ENCODE measurements at regions not wholly inside any gene's neighbourhood (a gene's known extent, or its start where the extent isn't known, plus 50 kb on each side); places are given as distances from the start of the nearest gene placed in this dataset.

- no peak overlapping the region for H2AFZ ChIP-seq (ENCODE audit: low read depth, low read length)
- ChIA-PET POLR2A (no interaction called here), CTCF (ENCODE audit: low intra/inter-chr PET ratio) (no interaction called here)
- no TSS peak for BruUV-seq (replicated peaks)
- H3K9me1 ChIP-seq (ENCODE audit: control insufficient read depth, insufficient read depth, low read length) = no peaks in the 10 kb centered on the region
- ATAC-seq (no peak), FAIRE-seq (no peak), DNase-seq (ENCODE audit: extremely low read depth in 1 of 4, low spot score in 3 of 4) (no peak)
- TF ChIP-seq SOX6 (IDR thresholded peaks at IDR 0.05) (no peak), ZNF24 (IDR thresholded peaks at IDR 0.05) (no peak), ZFP91 (CRISPR knock-in tag; IDR thresholded peaks at IDR 0.05) (no peak), KHSRP (IDR thresholded peaks at IDR 0.05) (no peak), PHF20 (IDR thresholded peaks at IDR 0.05; ENCODE audit: partially characterized antibody) (no peak), CCNT2 (IDR thresholded peaks at IDR 0.05; ENCODE audit: borderline replicate concordance, extremely low read depth, insufficient read length, low read depth, low read length) (no peak)
- TF ChIP-seq, protein P1, sequence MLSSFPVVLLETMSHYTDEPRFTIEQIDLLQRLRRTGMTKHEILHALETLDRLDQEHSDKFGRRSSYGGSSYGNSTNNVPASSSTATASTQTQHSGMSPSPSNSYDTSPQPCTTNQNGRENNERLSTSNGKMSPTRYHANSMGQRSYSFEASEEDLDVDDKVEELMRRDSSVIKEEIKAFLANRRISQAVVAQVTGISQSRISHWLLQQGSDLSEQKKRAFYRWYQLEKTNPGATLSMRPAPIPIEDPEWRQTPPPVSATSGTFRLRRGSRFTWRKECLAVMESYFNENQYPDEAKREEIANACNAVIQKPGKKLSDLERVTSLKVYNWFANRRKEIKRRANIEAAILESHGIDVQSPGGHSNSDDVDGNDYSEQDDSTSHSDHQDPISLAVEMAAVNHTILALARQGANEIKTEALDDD (IDR thresholded peaks at IDR 0.05) = no peak
- H3K79me2 ChIP-seq (ENCODE audit: control insufficient read depth, insufficient read depth, low read length) = no peaks in the 10 kb centered on the region
- H4K20me1 ChIP-seq (replicated peaks; ENCODE audit: control insufficient read depth, insufficient read depth, low read length) = no peaks in the 10 kb centered on the region
- no peaks in the 10 kb centered on the region for H3K4me1 ChIP-seq (replicated peaks in 1 of 2; ENCODE audit: control insufficient read depth in 2 of 2, insufficient read depth in 2 of 2, low read length in 2 of 2)
- H3K36me3 ChIP-seq (ENCODE audit: control insufficient read depth, insufficient read depth, low read length) = no peaks in the 10 kb centered on the region
- no peaks in the 10 kb centered on the region; a peak in 1 of 5 replicates for H3K27me3 ChIP-seq (ENCODE audit: control insufficient read depth in 2 of 2, insufficient read depth in 2 of 2, low read length in 2 of 2)
- in situ Hi-C loops (cut with MboI) = no loop called here
- H3K4me2 ChIP-seq (ENCODE audit: insufficient read depth, low read length) = no peak overlapping the region
- no peak overlapping the region for H3K27ac ChIP-seq (ENCODE audit: extremely low read depth, low read depth, low read length)
- no peak overlapping the region for H3K4me3 ChIP-seq
- no peaks in the 10 kb centered on the region; the same call in 1 of the 2 replicates for H3K9me3 ChIP-seq (replicated peaks; ENCODE audit: control insufficient read depth, insufficient read depth, low read depth, low read length)
- H3K9ac ChIP-seq (ENCODE audit: insufficient read depth in 1 of 2, low read depth in 2 of 2, low read length in 2 of 2) = no peak overlapping the region
- intact Hi-C loops (cut with micrococcal nuclease) = no loop called here
- WGBS (ENCODE audit: insufficient coverage, low coverage, missing lambda C conversion rate) = 3% methylated on average over 2 of the region's 2 CpGs
These were observed 144.7 kb downstream of the COX18 start for GRCh38 chr4:72924814-72925213.
